ENCODE measurements at regions not wholly inside any gene's neighbourhood (a gene's known extent, or its start where the extent isn't known, plus 50 kb on each side); places are given as distances from the start of the nearest gene placed in this dataset.
"Not testable (repeated sequence)": the region's sequence is repeated elsewhere in the genome, so short reads cannot be mapped to it uniquely, and the experiment has no call there.

DNA sequence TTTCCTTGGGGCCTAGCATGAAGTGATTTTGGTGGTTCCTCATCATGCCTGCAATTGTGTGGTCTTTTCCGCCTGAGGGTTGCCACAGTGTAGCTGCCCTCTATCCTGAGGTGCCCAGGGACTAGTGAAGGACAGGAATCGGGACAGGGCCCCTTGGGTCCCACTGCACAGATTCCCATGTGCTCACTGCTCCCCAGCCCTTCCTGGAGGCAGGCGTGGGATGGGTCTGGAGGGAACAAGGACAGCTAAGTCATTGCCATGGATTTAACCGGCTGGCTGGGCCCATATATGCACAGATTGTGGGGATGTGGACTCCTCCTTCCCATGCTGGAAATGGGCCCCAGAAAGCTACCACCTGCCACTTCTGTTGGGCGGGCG, 122.3 kb upstream of the PITX1 start:
- no peak overlapping the region for H3K4me3 Mint-ChIP-seq
- peaks cover 12% of the 10 kb centered on the region for H3K27me3 Mint-ChIP-seq
- peaks cover 11% of the 10 kb centered on the region for H3K9me3 Mint-ChIP-seq
- ATAC-seq (ENCODE audit: low read depth) (no peak), DNase-seq (ENCODE audit: low spot score in 2 of 2) (no peak)
- H3K27ac Mint-ChIP-seq: no peak overlapping the region
- H3K36me3 Mint-ChIP-seq: no peaks in the 10 kb centered on the region
- H3K4me1 Mint-ChIP-seq: no peaks in the 10 kb centered on the region

GRCh38 chr5:135155616-135156214, 121.7 kb upstream of the PITX1 start:
- Mint-ChIP-seq H3K27ac (no peak overlapping the region), H3K36me3 (no peaks in the 10 kb centered on the region), H3K4me3 (no peak overlapping the region), H3K4me1 (no peaks in the 10 kb centered on the region), H3K9me3 (peaks cover 11% of the 10 kb centered on the region), H3K27me3 (peaks cover 9% of the 10 kb centered on the region)
- ATAC-seq (ENCODE audit: low read depth) (no peak), DNase-seq (ENCODE audit: low spot score in 2 of 2) (no peak)

DNA sequence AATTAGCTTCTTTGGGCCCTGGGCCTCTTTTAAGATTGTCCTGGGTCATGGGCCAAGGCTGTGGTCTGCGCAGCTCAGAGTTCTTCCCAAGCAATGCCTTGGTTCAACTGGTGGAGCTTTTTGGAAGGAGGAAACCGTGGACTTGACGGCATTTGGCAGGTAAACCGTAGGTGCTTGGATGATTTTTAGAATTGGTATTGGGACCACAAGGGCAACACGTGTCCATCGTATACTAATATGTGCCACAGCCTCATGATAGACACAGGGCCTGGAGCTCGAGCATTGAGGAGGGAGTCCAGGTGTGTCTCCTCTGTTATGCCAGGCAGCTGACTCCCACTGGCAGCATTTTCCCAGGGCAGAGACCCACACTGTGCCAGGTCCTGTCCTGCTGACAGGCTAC, 120.9 kb upstream of the PITX1 start:
- ATAC-seq (ENCODE audit: low read depth): no peak
- H3K4me3 Mint-ChIP-seq: no peak overlapping the region
- H3K27ac Mint-ChIP-seq: no peak overlapping the region
- no peak for DNase-seq (ENCODE audit: low spot score in 2 of 2)
- H3K4me1 Mint-ChIP-seq: no peaks in the 10 kb centered on the region
- H3K36me3 Mint-ChIP-seq: no peaks in the 10 kb centered on the region
- peaks cover 11% of the 10 kb centered on the region for H3K9me3 Mint-ChIP-seq
- H3K27me3 Mint-ChIP-seq: peaks cover 9% of the 10 kb centered on the region

- no peaks in the 10 kb centered on the region for H3K36me3 Mint-ChIP-seq
These were observed 120.2 kb upstream of the PITX1 start for GRCh38 chr5:135154197-135154596.

GRCh38 chr5:135153661-135154060, 119.6 kb upstream of the PITX1 start:
- no peak overlapping the region for H3K4me3 Mint-ChIP-seq
- peaks cover 7% of the 10 kb centered on the region for H3K27me3 Mint-ChIP-seq
- peaks cover 4% of the 10 kb centered on the region for H3K9me3 Mint-ChIP-seq
- H3K36me3 Mint-ChIP-seq: no peaks in the 10 kb centered on the region
- H3K4me1 Mint-ChIP-seq: no peaks in the 10 kb centered on the region
- ATAC-seq (ENCODE audit: low read depth) (no peak), DNase-seq (ENCODE audit: low spot score in 2 of 2) (no peak)
- no peak overlapping the region for H3K27ac Mint-ChIP-seq

More at GRCh38 chr5:135154197-135154596, 120.2 kb upstream of the PITX1 start:
- Mint-ChIP-seq H3K27ac (no peak overlapping the region), H3K4me1 (no peaks in the 10 kb centered on the region), H3K27me3 (peaks cover 7% of the 10 kb centered on the region), H3K4me3 (no peak overlapping the region), H3K9me3 (peaks cover 7% of the 10 kb centered on the region)
- DNase-seq (ENCODE audit: low spot score in 2 of 2) (no peak), ATAC-seq (ENCODE audit: low read depth) (no peak)

DNA sequence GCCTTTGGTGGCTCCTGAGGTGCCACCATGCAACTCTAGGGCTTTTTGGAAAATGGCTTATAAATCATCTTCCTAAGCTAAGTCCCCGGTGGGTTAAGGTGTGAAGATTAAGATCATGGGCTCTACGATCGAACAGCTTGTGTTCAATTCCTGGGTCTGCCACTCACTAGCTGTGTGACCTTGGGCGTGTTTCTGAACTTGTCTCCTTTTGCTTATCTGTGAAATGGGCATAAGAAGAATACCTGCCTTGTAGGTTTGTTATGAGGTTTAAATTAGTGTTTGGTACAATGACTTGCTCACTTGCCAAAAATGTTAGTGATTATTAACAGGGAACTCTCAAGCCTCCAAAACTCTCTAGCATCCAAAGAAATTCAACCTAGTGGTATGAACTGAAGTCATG, 119.2 kb upstream of the PITX1 start:
- Mint-ChIP-seq H3K4me1 (no peaks in the 10 kb centered on the region), H3K27ac (no peak overlapping the region), H3K4me3 (no peak overlapping the region), H3K27me3 (peaks cover 7% of the 10 kb centered on the region), H3K36me3 (no peaks in the 10 kb centered on the region), H3K9me3 (peaks cover 4% of the 10 kb centered on the region)
- no peak for ATAC-seq (ENCODE audit: low read depth)
- no peak for DNase-seq (ENCODE audit: low spot score in 2 of 2)

DNA sequence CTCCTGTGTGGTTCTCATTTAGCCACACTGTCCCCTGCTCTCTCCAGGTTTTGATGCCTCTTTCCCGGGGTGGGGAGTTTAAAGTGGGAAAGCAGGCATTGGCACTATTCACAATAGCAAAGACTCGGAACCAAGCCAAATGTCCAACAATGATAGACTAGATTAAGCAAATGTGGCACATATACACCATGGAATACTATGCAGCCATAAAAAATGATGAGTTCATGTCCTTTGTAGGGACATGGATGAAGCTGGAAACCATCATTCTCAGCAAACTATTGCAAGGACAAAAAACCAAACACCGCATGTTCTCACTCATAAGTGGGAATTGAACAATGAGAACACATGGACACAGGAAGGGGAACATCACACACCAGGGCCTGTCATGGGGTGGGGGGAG, 117.6 kb upstream of the PITX1 start:
- H3K4me1 Mint-ChIP-seq; DNase-seq (ENCODE audit: low spot score in 2 of 2); ATAC-seq (ENCODE audit: low read depth); H3K27ac Mint-ChIP-seq; H3K4me3 Mint-ChIP-seq; H3K27me3 Mint-ChIP-seq; H3K36me3 Mint-ChIP-seq; H3K9me3 Mint-ChIP-seq: not testable (repeated sequence)

DNA sequence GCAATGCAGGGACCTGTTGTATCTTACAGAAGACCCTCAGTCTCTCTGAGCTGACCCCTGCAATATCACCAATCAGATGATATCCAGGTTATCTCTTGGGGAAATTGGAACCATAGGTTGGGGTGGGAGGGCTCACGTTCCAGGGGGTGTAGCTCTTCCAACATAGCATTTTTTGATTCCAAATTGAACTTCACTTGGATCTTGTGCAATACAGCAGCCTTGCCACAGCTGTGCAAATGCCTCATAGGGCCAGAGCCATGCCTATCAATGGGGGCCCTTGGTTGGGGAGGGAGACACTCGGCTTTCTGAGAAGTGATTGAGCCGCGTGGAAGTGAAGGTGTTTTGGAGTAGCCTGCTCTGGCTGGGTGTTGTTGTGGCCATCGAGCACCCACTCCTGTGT, 117.2 kb upstream of the PITX1 start:
- DNase-seq (ENCODE audit: low spot score in 2 of 2) (no peak), ATAC-seq (ENCODE audit: low read depth) (no peak)
- peaks cover 2% of the 10 kb centered on the region for H3K36me3 Mint-ChIP-seq

GRCh38 chr5:135150767-135151166, 116.7 kb upstream of the PITX1 start:
- Mint-ChIP-seq H3K27ac (no peak overlapping the region), H3K4me1 (no peaks in the 10 kb centered on the region), H3K9me3 (peaks cover 5% of the 10 kb centered on the region), H3K27me3 (peaks cover 5% of the 10 kb centered on the region), H3K36me3 (peaks cover 2% of the 10 kb centered on the region), H3K4me3 (no peak overlapping the region)
- no peak for DNase-seq (ENCODE audit: low spot score in 2 of 2)
- ATAC-seq (ENCODE audit: low read depth): no peak

More for the DNA sequence above, 117.2 kb upstream of the PITX1 start:
- peaks cover 9% of the 10 kb centered on the region for H3K27me3 Mint-ChIP-seq
- no peaks in the 10 kb centered on the region for H3K4me1 Mint-ChIP-seq
- H3K9me3 Mint-ChIP-seq: peaks cover 5% of the 10 kb centered on the region
- no peak overlapping the region for H3K27ac Mint-ChIP-seq
- no peak overlapping the region for H3K4me3 Mint-ChIP-seq

DNA sequence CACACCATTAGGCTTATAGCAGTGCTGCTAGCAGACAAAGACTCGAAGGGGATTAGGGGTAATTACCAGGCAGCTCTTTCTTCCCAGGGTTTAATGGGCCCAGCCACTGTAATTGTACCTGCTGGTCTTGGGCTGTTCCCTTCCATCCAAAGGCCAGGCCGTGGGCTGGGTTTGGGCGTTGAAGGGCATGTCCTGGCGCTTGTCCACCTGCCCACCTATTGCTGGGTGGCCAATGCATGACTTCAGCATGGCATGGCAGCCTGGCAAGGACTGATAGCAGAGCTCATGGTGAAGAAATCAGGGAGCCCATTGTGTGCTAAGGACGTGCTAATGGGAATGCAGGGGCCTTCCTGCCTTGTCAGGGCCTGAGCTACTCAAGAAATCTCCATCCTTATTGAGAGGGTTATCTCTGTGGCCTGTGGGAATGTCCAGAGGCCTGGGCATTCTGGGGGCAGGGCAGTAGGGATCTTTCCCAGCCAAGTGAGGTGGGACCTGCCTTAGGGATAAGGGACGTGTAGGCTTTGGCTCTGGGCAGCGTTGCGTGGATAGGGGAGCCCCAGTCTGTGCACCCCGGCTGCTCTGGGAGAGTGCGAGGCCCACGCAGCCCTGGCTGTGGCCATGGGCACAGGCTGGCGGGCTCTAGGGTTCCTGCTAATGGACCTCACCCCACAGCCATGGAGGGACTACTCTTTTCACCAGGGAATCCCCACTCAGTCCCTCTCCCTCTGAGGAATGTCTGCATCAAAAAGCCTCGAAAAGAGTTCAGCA, 116.1 kb upstream of the PITX1 start:
- Mint-ChIP-seq H3K36me3 (peaks cover 2% of the 10 kb centered on the region), H3K4me1 (no peaks in the 10 kb centered on the region), H3K4me3 (no peak overlapping the region), H3K27ac (no peak overlapping the region), H3K9me3 (peaks cover 5% of the 10 kb centered on the region), H3K27me3 (peaks cover 5% of the 10 kb centered on the region)
- DNase-seq (ENCODE audit: low spot score in 2 of 2): no peak
- ATAC-seq (ENCODE audit: low read depth): no peak

DNA sequence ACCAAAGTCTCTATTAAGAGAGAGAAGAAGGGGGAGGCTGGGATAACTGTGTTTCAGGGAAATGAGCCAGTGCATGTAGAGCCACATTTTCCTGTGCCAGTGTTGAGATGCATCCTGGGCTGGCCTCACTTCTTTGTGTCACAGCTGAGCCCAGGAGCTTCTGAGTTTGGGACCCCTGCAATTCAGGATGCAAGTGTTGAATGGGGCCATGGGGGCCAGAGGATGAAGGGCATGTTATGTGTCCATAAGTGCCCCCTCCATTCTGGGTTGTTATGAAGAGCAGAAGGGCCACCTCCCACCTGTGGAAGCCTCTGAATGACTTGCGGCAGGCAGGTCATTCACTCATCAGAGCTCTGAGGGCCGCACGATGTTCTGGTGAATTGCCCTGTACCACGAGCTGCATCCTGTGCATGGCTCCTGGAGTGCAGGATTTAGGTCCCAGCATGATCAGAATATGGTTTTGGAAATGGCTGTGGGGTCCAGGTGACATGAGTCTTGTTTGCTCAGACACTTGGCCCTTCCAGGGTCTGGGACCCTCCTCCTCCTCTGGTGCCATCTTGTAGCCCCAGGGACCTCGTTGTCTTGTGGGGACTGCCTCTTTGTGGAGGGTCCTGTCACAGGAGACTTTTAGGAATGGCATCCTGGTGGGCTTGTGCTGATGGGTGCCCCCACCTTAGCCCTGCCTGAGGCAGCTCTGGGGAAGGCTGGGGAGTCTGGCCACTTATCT, 115.4 kb upstream of the PITX1 start:
- H3K27ac Mint-ChIP-seq: no peak overlapping the region
- DNase-seq (ENCODE audit: low spot score in 2 of 2) (no peak), ATAC-seq (ENCODE audit: low read depth) (no peak)
- H3K4me1 Mint-ChIP-seq: no peaks in the 10 kb centered on the region
- no peak overlapping the region for H3K4me3 Mint-ChIP-seq
- H3K9me3 Mint-ChIP-seq: peaks cover 7% of the 10 kb centered on the region
- peaks cover 6% of the 10 kb centered on the region for H3K27me3 Mint-ChIP-seq
- peaks cover 2% of the 10 kb centered on the region for H3K36me3 Mint-ChIP-seq

DNA sequence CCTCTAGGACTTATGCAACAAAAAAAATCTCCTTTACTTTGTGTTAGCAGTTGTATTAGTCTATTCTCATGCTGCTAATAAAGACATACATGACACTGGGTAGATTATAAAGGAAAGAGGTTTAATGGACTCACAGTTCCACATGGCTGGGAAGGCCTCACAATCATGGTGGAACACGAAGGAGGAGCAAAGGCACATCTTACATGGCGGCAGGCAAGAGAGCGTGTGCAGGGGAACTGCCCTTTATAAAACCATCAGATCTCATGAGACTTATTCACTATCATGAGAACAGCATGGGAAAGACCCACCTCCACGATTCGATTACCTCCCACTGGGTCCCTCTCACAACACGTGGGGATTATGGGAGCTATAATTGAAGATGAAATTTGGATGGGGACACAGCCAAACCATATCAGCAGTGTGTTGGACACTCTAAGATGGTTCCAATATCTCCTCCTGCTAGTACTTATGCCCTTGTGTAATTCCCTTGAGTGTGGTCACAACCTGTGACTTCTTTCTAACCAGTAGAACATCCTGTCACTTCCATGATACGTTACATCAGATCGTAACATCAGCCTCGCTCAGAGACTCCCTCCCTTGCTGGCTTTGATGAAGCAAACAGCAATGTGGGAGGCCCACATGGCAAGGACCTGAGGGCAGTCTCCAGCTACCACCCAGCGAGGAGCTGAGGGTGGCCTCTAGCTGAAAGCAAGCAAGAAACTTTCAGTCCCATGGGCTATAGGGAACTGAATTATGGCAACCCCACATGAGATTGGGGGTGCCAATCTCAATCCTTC, 113.5 kb upstream of the PITX1 start:
- ATAC-seq (ENCODE audit: low read depth): no peak
- H3K27ac Mint-ChIP-seq: no peak overlapping the region

GRCh38 chr5:135145985-135146384, 112.0 kb upstream of the PITX1 start:
- Mint-ChIP-seq H3K9me3 (peaks cover 7% of the 10 kb centered on the region), H3K4me1 (no peaks in the 10 kb centered on the region), H3K4me3 (no peak overlapping the region), H3K27me3 (peaks cover 3% of the 10 kb centered on the region), H3K36me3 (peaks cover 2% of the 10 kb centered on the region), H3K27ac (no peak overlapping the region)
- DNase-seq (ENCODE audit: low spot score in 2 of 2) (no peak), ATAC-seq (ENCODE audit: low read depth) (no peak)

More for the DNA sequence above, 113.5 kb upstream of the PITX1 start:
- peaks cover 2% of the 10 kb centered on the region for H3K36me3 Mint-ChIP-seq
- H3K27me3 Mint-ChIP-seq: peaks cover 3% of the 10 kb centered on the region
- no peak for DNase-seq (ENCODE audit: low spot score in 2 of 2)
- no peak overlapping the region for H3K4me3 Mint-ChIP-seq
- no peaks in the 10 kb centered on the region for H3K4me1 Mint-ChIP-seq
- peaks cover 7% of the 10 kb centered on the region for H3K9me3 Mint-ChIP-seq

- ATAC-seq (ENCODE audit: low read depth); H3K4me3 Mint-ChIP-seq; H3K4me1 Mint-ChIP-seq; H3K36me3 Mint-ChIP-seq; H3K27ac Mint-ChIP-seq; DNase-seq (ENCODE audit: low spot score in 2 of 2); H3K9me3 Mint-ChIP-seq; H3K27me3 Mint-ChIP-seq: not testable (repeated sequence)
These were observed 109.7 kb upstream of the PITX1 start for GRCh38 chr5:135143682-135144081.
